Upper lobe of left lung (tissue), 4 donors: ENCODE measurements at regions not wholly inside any gene's neighbourhood (a gene's known extent, or its start where the extent isn't known, plus 50 kb on each side); places are given as distances from the start of the nearest gene placed in this dataset.
"Not testable (repeated sequence)": the region's sequence is repeated elsewhere in the genome, so short reads cannot be mapped to it uniquely, and the experiment has no call there.

Experiments
- POLR2AphosphoS5 ChIP-seq, 2 donors: sonication (generic); formaldehyde crosslinking; IDR thresholded peaks; one replicate each; pipeline ENCODE4 v1.5.1; 2017; ENCODE audit warnings: antibody characterized with exemption in 2 of 2
- TF ChIP-seq, protein P1 (sequence below), 6 experiments: fragments of 450-650 bp in 4 of 6; fragments of 200-600 bp in 2 of 6; sonication (generic) in 2 of 6; IDR thresholded peaks; one replicate each; pipeline ENCODE4 v1.5.1; 2016 to 2019; ENCODE audit warnings: antibody characterized with exemption in 6 of 6

DNA sequence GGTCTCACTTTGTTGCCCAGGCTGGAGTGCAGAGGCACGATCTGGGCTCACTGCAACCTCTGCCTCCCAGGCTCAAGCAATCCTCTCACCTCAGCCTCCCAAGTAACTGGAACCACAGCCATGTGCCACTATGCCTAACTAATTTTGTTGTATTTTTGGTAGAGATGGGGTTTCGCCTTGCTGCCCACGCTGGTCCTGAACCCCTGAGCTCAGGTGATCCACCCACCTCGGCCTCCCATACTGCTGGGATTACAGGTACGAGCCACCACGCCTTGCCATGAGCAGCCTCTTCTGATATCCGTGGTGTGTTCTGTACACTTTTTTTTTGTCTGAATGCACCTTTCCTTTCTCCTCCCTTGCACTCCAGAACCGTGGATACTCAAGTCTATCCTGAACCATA lies 394.4 kb downstream of the SPATA31A6 start:
- TF ChIP-seq, protein P1, sequence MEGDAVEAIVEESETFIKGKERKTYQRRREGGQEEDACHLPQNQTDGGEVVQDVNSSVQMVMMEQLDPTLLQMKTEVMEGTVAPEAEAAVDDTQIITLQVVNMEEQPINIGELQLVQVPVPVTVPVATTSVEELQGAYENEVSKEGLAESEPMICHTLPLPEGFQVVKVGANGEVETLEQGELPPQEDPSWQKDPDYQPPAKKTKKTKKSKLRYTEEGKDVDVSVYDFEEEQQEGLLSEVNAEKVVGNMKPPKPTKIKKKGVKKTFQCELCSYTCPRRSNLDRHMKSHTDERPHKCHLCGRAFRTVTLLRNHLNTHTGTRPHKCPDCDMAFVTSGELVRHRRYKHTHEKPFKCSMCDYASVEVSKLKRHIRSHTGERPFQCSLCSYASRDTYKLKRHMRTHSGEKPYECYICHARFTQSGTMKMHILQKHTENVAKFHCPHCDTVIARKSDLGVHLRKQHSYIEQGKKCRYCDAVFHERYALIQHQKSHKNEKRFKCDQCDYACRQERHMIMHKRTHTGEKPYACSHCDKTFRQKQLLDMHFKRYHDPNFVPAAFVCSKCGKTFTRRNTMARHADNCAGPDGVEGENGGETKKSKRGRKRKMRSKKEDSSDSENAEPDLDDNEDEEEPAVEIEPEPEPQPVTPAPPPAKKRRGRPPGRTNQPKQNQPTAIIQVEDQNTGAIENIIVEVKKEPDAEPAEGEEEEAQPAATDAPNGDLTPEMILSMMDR (IDR thresholded peaks at IDR 0.05) = not testable (repeated sequence)
- TF ChIP-seq POLR2AphosphoS5 (IDR thresholded peaks at IDR 0.05) = not testable (repeated sequence)
